Caco-2 (cell line): ENCODE measurements at regions not wholly inside any gene's neighbourhood (a gene's known extent, or its start where the extent isn't known, plus 50 kb on each side); places are given as distances from the start of the nearest gene placed in this dataset.

Experiments used
- BruUV-seq: library from RNA; stranded (reverse); fragments of 400-500 nt; replicated peaks from 2 replicates; lab custom pipeline; 2021; lab: Mats Ljungman, UMichigan
- CTCF ChIA-PET: fragments of 300-600 bp; sonication (Branson Sonifier 250); formaldehyde crosslinking; loops from one replicate; lab custom pipeline; 2022; ENCODE audit warnings: antibody characterized with exemption; lab: Charles Lee
- POLR2A ChIA-PET: fragments of 300-600 bp; sonication (Branson Sonifier 250); formaldehyde crosslinking; loops from one replicate; lab custom pipeline; 2022; ENCODE audit warnings: antibody characterized with exemption; lab: Charles Lee
- DNase-seq, 2 experiments: peaks; one replicate each; pipeline versions ENCODE4 v3.0.0 to v3.0.0-alpha.2; 2020 to 2022
- H3K27me3 ChIP-seq: replicated peaks from 2 replicates; pipeline ENCODE4 v1.6.0; 2011; ENCODE audit warnings: low read length; ENCODE audit not compliant: control insufficient read depth, insufficient read depth
- H3K36me3 ChIP-seq: 2 replicates; pipeline ENCODE4 v1.5.1; 2011; ENCODE audit warnings: low read length; ENCODE audit not compliant: control insufficient read depth, insufficient read depth
- H3K4me1 ChIP-seq: fragments of 250-450 bp; sonication (Bioruptor Pico); 2 replicates; pipeline ENCODE4 v1.5.1; 2020; ENCODE audit warnings: mild to moderate bottlenecking
- H3K4me3 ChIP-seq: 2 replicates; pipeline ENCODE4 v1.5.1; 2011; ENCODE audit warnings: low read depth, mild to moderate bottlenecking, control low read depth, low read length
- H3K9me3 ChIP-seq: fragments of 250-450 bp; sonication (Bioruptor Pico); 2 replicates; pipeline ENCODE4 v1.5.1; 2020; ENCODE audit warnings: mild to moderate bottlenecking, moderate library complexity
- H3K27ac Mint-ChIP-seq: one replicate; pipeline ENCODE4 v1.8.0; 2022; ENCODE audit warnings: mixed read lengths; ENCODE audit not compliant: unreplicated experiment
- H3K27me3 Mint-ChIP-seq: one replicate; pipeline ENCODE4 v1.8.0; 2022; ENCODE audit warnings: mixed read lengths; ENCODE audit not compliant: insufficient read depth, unreplicated experiment
- H3K36me3 Mint-ChIP-seq: one replicate; pipeline ENCODE4 v1.8.0; 2022; ENCODE audit warnings: mild to moderate bottlenecking, mixed read lengths; ENCODE audit not compliant: insufficient read depth, unreplicated experiment
- H3K4me1 Mint-ChIP-seq: one replicate; pipeline ENCODE4 v1.8.0; 2022; ENCODE audit warnings: low read depth, mixed read lengths; ENCODE audit not compliant: unreplicated experiment
- H3K4me3 Mint-ChIP-seq: one replicate; pipeline ENCODE4 v1.8.0; 2022; ENCODE audit warnings: mild to moderate bottlenecking, moderate library complexity, mixed read lengths; ENCODE audit not compliant: unreplicated experiment
- H3K9me3 Mint-ChIP-seq: one replicate; pipeline ENCODE4 v1.8.0; 2022; ENCODE audit warnings: mixed read lengths; ENCODE audit not compliant: unreplicated experiment
- intact Hi-C: fragments of 100-400 bp; cut with micrococcal nuclease; formaldehyde crosslinking; loops from one replicate; pipeline ENCODE4 v1.10.0; 2022; ENCODE audit not compliant: unreplicated experiment
- TF ChIP-seq, protein P1 (sequence below), 2 experiments: fragments of 200-600 bp in 1 of 2; IDR thresholded peaks; 1 replicate in 1 of 2; 2 replicates in 1 of 2; pipeline versions ENCODE4 v1.5.1 to v1.8.0; 2011 to 2022; ENCODE audit warnings: antibody characterized with exemption in 1 of 2, control low read depth in 1 of 2, inconsistent platforms in 1 of 2, low read depth in 1 of 2, low read length in 1 of 2, mild to moderate bottlenecking in 1 of 2, moderate library complexity in 1 of 2; ENCODE audit not compliant: insufficient read depth in 1 of 2, severe bottlenecking in 1 of 2, unreplicated experiment in 1 of 2

DNA sequence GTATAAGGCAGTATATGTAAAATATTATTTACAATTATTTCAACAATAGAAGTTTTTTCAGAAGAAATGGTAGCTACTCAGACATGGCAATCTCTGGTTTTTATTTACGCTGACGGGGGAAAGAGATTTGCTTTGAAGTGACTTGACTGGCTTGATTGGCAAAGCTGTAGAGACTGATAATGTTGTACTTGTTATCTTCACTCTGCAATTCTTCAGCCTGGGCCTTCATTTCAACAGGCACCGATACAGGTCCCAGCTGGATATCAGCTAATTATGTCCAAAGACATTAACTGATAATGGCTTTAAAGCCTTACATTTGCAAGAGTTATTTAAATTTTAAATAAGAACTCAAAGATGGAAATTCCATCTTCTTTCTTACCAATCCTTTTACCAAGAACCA is 151.4 kb upstream of the HS3ST3A1 start:
- Mint-ChIP-seq H3K27ac (no peak overlapping the region), H3K4me1 (no peaks in the 10 kb centered on the region), H3K9me3 (no peaks in the 10 kb centered on the region), H3K4me3 (no peak overlapping the region), H3K27me3 (no peaks in the 10 kb centered on the region), H3K36me3 (no peaks in the 10 kb centered on the region)
- BruUV-seq: no TSS peak
- Histone ChIP-seq H3K36me3 (no peaks in the 10 kb centered on the region), H3K4me3 (no peak overlapping the region), H3K9me3 (no peaks in the 10 kb centered on the region), H3K27me3 (no peaks in the 10 kb centered on the region), H3K4me1 (no peaks in the 10 kb centered on the region)
- no peak for DNase-seq
- intact Hi-C loops: no loop called here
- ChIA-PET CTCF (no interaction called here), POLR2A (no interaction called here)
- TF ChIP-seq, protein P1, sequence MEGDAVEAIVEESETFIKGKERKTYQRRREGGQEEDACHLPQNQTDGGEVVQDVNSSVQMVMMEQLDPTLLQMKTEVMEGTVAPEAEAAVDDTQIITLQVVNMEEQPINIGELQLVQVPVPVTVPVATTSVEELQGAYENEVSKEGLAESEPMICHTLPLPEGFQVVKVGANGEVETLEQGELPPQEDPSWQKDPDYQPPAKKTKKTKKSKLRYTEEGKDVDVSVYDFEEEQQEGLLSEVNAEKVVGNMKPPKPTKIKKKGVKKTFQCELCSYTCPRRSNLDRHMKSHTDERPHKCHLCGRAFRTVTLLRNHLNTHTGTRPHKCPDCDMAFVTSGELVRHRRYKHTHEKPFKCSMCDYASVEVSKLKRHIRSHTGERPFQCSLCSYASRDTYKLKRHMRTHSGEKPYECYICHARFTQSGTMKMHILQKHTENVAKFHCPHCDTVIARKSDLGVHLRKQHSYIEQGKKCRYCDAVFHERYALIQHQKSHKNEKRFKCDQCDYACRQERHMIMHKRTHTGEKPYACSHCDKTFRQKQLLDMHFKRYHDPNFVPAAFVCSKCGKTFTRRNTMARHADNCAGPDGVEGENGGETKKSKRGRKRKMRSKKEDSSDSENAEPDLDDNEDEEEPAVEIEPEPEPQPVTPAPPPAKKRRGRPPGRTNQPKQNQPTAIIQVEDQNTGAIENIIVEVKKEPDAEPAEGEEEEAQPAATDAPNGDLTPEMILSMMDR (IDR thresholded peaks at IDR 0.05; ENCODE audit: insufficient read depth in 1 of 2, low read depth in 1 of 2, low read length in 1 of 2, severe bottlenecking in 1 of 2, unreplicated experiment in 1 of 2): no peak

DNA sequence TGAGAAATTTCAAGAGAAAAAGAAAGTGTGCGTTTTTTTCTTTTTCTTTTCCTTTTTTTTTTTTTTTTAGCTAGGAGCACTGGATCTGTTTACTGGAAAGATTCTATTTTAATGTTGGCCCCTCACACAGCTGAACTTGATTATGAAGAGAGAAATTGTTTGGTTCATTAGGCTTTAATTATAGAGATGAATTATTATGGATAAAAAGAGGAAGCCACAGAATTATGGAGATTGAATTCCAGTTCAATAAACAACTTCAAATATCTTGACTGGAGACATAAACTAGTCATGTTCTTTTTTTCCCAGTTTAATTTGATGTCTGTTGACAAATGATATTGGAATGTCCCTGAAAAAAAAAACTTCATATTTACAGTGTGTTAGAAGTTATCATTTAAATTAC is 152.0 kb upstream of the HS3ST3A1 start:
- ChIA-PET CTCF (no interaction called here), POLR2A (no interaction called here)
- Mint-ChIP-seq H3K9me3 (no peaks in the 10 kb centered on the region), H3K36me3 (no peaks in the 10 kb centered on the region), H3K27ac (no peak overlapping the region), H3K4me3 (no peak overlapping the region), H3K4me1 (no peaks in the 10 kb centered on the region), H3K27me3 (no peaks in the 10 kb centered on the region)
- TF ChIP-seq, protein P1 (IDR thresholded peaks at IDR 0.05; ENCODE audit: insufficient read depth in 1 of 2, low read depth in 1 of 2, low read length in 1 of 2, severe bottlenecking in 1 of 2, unreplicated experiment in 1 of 2): no peak
- no peak overlapping the region for H3K4me3 ChIP-seq
- no peaks in the 10 kb centered on the region for H3K9me3 ChIP-seq
- DNase-seq: no peak
- BruUV-seq: no TSS peak
- H3K27me3 ChIP-seq: no peaks in the 10 kb centered on the region
- H3K36me3 ChIP-seq: no peaks in the 10 kb centered on the region
- no peaks in the 10 kb centered on the region for H3K4me1 ChIP-seq
- intact Hi-C loops: no loop called here

DNA sequence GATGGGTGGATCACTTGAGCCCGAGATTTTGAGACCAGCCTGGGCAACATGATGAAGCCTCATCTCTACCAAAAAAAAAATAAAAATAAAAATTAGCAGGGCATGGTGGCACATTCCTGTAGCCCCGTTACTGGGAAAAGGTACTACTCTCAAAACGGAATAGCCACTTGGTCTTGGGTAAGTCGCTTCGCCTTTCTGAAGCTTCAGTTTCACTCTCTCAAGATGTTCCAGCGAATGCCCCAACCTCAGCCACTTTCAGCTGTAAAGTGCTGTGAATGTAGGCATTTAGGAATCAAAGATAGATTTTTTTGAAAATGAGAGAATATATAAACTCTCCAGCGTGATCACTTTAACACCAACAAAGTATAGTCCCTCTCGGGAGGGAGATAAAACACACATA is 154.1 kb upstream of the HS3ST3A1 start:
- BruUV-seq: no TSS peak
- H3K27me3 Mint-ChIP-seq: no peaks in the 10 kb centered on the region
- H3K36me3 ChIP-seq: no peaks in the 10 kb centered on the region
- no peaks in the 10 kb centered on the region for H3K9me3 ChIP-seq
- no peaks in the 10 kb centered on the region for H3K27me3 ChIP-seq
- CTCF ChIA-PET: no interaction called here
- POLR2A ChIA-PET: no interaction called here
- H3K9me3 Mint-ChIP-seq: no peaks in the 10 kb centered on the region
- intact Hi-C loops: no loop called here
- H3K27ac Mint-ChIP-seq: no peak overlapping the region
- H3K4me1 ChIP-seq: no peaks in the 10 kb centered on the region
- H3K4me3 ChIP-seq: no peak overlapping the region
- TF ChIP-seq, protein P1 (IDR thresholded peaks at IDR 0.05; ENCODE audit: insufficient read depth in 1 of 2, low read depth in 1 of 2, low read length in 1 of 2, severe bottlenecking in 1 of 2, unreplicated experiment in 1 of 2): no peak
- H3K4me3 Mint-ChIP-seq: no peak overlapping the region
- H3K4me1 Mint-ChIP-seq: no peaks in the 10 kb centered on the region
- H3K36me3 Mint-ChIP-seq: no peaks in the 10 kb centered on the region
- DNase-seq: no peak
